ENCODE measurements at regions not wholly inside any gene's neighbourhood (a gene's known extent, or its start where the extent isn't known, plus 50 kb on each side); places are given as distances from the start of the nearest gene placed in this dataset.

- Histone ChIP-seq H3K27ac (ENCODE audit: low read depth in 2 of 2, low read length in 1 of 2) (no peak overlapping the region), H2AFZ (ENCODE audit: low read depth) (no peak overlapping the region), H3K9me2 (no peaks in the 10 kb centered on the region), H4K20me1 (ENCODE audit: insufficient read depth) (no peaks in the 10 kb centered on the region), H3K27me3 (ENCODE audit: insufficient read depth) (no peaks in the 10 kb centered on the region), H3K36me3 (replicated peaks in 1 of 2; ENCODE audit: control insufficient read depth in 1 of 2, insufficient read depth in 2 of 2, low read length in 1 of 2) (no peaks in the 10 kb centered on the region), H3K4me3 (ENCODE audit: low read depth in 2 of 2, low read length in 1 of 2) (no peak overlapping the region), H3K9ac (no peak overlapping the region), H3K79me2 (ENCODE audit: insufficient read depth) (no peaks in the 10 kb centered on the region), H3K4me1 (ENCODE audit: control insufficient read depth in 1 of 2, insufficient read depth in 2 of 2, low read depth in 1 of 2, low read length in 1 of 2) (no peaks in the 10 kb centered on the region), H3K4me2 (no peak overlapping the region), H3F3A (replicated peaks; ENCODE audit: insufficient read depth) (no peaks in the 10 kb centered on the region), H3K9me3 (no peaks in the 10 kb centered on the region)
- TF ChIP-seq FOSL2 (IDR thresholded peaks at IDR 0.05; ENCODE audit: borderline replicate concordance, low read depth): no peak
- TF ChIP-seq TAF1 (IDR thresholded peaks at IDR 0.05; ENCODE audit: borderline replicate concordance, low read depth, low read length): no peak
- no peak for TF ChIP-seq NRF1 (IDR thresholded peaks at IDR 0.05; ENCODE audit: low read depth, low read length)
- no peak for TF ChIP-seq MAX (IDR thresholded peaks at IDR 0.05; ENCODE audit: low read depth)
- TF ChIP-seq JUND (IDR thresholded peaks at IDR 0.05): no peak
- TF ChIP-seq RFX5 (IDR thresholded peaks at IDR 0.05; ENCODE audit: low read length): no peak
- TF ChIP-seq GATA2 (CRISPR knock-in tag; IDR thresholded peaks at IDR 0.05): no peak
- no peak for TF ChIP-seq ELF1 (IDR thresholded peaks at IDR 0.05)
- TF ChIP-seq FOXJ3 (CRISPR knock-in tag; IDR thresholded peaks at IDR 0.05): no peak
- TF ChIP-seq, protein P1, sequence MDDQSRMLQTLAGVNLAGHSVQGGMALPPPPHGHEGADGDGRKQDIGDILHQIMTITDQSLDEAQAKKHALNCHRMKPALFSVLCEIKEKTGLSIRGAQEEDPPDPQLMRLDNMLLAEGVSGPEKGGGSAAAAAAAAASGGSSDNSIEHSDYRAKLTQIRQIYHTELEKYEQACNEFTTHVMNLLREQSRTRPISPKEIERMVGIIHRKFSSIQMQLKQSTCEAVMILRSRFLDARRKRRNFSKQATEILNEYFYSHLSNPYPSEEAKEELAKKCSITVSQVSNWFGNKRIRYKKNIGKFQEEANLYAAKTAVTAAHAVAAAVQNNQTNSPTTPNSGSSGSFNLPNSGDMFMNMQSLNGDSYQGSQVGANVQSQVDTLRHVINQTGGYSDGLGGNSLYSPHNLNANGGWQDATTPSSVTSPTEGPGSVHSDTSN (IDR thresholded peaks at IDR 0.05): no peak
- no peak for TF ChIP-seq TEAD4 (IDR thresholded peaks at IDR 0.05; ENCODE audit: borderline replicate concordance, insufficient read depth)
- TF ChIP-seq NFIC (IDR thresholded peaks at IDR 0.05; ENCODE audit: borderline replicate concordance): no peak
- no peak for TF ChIP-seq ZBTB33 (IDR thresholded peaks at IDR 0.05; ENCODE audit: borderline replicate concordance, low read depth)
- TF ChIP-seq CHD2 (IDR thresholded peaks at IDR 0.05; ENCODE audit: low read length, partially characterized antibody): no peak
- TF ChIP-seq, protein P2, sequence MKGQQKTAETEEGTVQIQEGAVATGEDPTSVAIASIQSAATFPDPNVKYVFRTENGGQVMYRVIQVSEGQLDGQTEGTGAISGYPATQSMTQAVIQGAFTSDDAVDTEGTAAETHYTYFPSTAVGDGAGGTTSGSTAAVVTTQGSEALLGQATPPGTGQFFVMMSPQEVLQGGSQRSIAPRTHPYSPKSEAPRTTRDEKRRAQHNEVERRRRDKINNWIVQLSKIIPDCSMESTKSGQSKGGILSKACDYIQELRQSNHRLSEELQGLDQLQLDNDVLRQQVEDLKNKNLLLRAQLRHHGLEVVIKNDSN (IDR thresholded peaks at IDR 0.05; ENCODE audit: borderline replicate concordance, low read depth): no peak
- no peak for TF ChIP-seq RXRA (IDR thresholded peaks at IDR 0.05; ENCODE audit: borderline replicate concordance, low read depth)
- no peak for TF ChIP-seq RCOR1 (IDR thresholded peaks at IDR 0.05; ENCODE audit: low read length)
- no peak for DNase-seq
- POLR2A ChIA-PET: no interaction called here
- 36% methylated on average over 4 of the region's 4 CpGs for WGBS (ENCODE audit: low lambda C conversion rate)
- CTCF ChIA-PET: no interaction called here
Measured at GRCh38 chr2:2542316-2542715, 211.2 kb upstream of the MYT1L start.
